MM.1S (cell line): ENCODE measurements at regions not wholly inside any gene's neighbourhood (a gene's known extent, or its start where the extent isn't known, plus 50 kb on each side); places are given as distances from the start of the nearest gene placed in this dataset.

Experiments
- EZH2 ChIP-seq: fragments of 300-600 bp; sonication (generic); optimal IDR thresholded peaks from 2 replicates; pipeline ENCODE3; 2017; ENCODE audit warnings: low read depth, mild to moderate bottlenecking, antibody characterized with exemption, low read length, mixed read lengths
- TF ChIP-seq, protein P1 (sequence below): fragments of 300-600 bp; sonication (generic); IDR thresholded peaks from 2 replicates; pipeline ENCODE4 v1.5.1; 2016; ENCODE audit warnings: antibody characterized with exemption, low read length, mixed read lengths

DNA sequence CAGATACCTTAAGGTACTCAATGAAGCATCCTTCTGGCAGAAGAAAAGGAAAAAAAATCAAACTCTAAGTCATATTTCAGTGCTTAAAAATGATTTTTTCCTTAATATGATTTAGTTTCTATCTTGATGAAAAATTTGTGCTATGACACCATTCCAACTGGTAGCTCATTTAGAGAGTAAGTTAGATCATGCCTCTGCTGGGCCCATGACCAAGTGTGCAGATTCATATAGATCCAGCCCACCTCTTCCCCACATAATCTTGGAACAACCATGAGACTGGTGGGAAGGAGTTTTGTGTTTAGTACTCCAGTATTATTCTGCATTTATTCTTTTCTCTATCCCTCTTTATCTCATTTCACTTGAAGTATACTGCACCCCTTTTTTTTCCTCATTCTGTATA is 908.3 kb downstream of the KCNMA1 start:
- TF ChIP-seq, protein P1, sequence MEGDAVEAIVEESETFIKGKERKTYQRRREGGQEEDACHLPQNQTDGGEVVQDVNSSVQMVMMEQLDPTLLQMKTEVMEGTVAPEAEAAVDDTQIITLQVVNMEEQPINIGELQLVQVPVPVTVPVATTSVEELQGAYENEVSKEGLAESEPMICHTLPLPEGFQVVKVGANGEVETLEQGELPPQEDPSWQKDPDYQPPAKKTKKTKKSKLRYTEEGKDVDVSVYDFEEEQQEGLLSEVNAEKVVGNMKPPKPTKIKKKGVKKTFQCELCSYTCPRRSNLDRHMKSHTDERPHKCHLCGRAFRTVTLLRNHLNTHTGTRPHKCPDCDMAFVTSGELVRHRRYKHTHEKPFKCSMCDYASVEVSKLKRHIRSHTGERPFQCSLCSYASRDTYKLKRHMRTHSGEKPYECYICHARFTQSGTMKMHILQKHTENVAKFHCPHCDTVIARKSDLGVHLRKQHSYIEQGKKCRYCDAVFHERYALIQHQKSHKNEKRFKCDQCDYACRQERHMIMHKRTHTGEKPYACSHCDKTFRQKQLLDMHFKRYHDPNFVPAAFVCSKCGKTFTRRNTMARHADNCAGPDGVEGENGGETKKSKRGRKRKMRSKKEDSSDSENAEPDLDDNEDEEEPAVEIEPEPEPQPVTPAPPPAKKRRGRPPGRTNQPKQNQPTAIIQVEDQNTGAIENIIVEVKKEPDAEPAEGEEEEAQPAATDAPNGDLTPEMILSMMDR, result no peak
- TF ChIP-seq EZH2, result no peak
